K562 (cell line): ENCODE measurements at regions not wholly inside any gene's neighbourhood (a gene's known extent, or its start where the extent isn't known, plus 50 kb on each side); places are given as distances from the start of the nearest gene placed in this dataset.
"Not testable (repeated sequence)": the region's sequence is repeated elsewhere in the genome, so short reads cannot be mapped to it uniquely, and the experiment has no call there.

ENCODE experiments used
- ATAC-seq: fragments of 200-7000 bp; cut with Tn5 transposase; 3 replicates; pipeline ENCODE4 v1.9.1; 2020; ENCODE audit warnings: moderate library complexity
- BruUV-seq: library from RNA; stranded (reverse); fragments of 400-500 nt; replicated peaks from 2 replicates; lab custom pipeline; 2021; lab: Mats Ljungman, UMichigan
- CTCF ChIA-PET: fragments of 300-600 bp; formaldehyde crosslinking; extraction: SDS; loops from one replicate; lab custom pipeline; 2021; ENCODE audit warnings: low intra/inter-chr PET ratio; lab: Yijun Ruan, JAX
- POLR2A ChIA-PET: fragments of 300-600, 350-650 bp; sonication (Branson Sonifier 250); formaldehyde crosslinking; extraction: SDS; loops from one replicate; lab custom pipeline; 2021; ENCODE audit warnings: antibody characterized with exemption, inconsistent platforms; lab: Yijun Ruan, JAX
- DNase-seq, 4 experiments: peaks; one replicate each; pipeline versions ENCODE4 v3.0.0 to v3.0.0-alpha.2; 2011 to 2018; ENCODE audit warnings: low spot score in 3 of 4, mixed read lengths in 3 of 4; ENCODE audit errors: extremely low read depth in 1 of 4
- FAIRE-seq: peaks from 2 replicates; lab custom pipeline; 2011; peaks lifted over from hg19 to GRCh38; lab: Jason Lieb, UNC
- H2AFZ ChIP-seq: 2 replicates; pipeline ENCODE4 v1.6.0; 2011; ENCODE audit warnings: low read depth, low read length, control low read depth, inconsistent platforms
- H3K27ac ChIP-seq: fragments of 200-600 bp; 3 replicates; pipeline ENCODE4 v1.8.0; 2011; ENCODE audit warnings: low read depth, mild to moderate bottlenecking, control low read depth, inconsistent platforms, low read length, moderate library complexity, mixed read lengths; ENCODE audit errors: extremely low read depth
- H3K27me3 ChIP-seq, 2 experiments: fragments of 300-600 bp in 1 of 2; 2 replicates in 1 of 2; 3 replicates in 1 of 2; pipeline versions ENCODE4 v1.6.0 to v1.8.0; 2011; ENCODE audit warnings: inconsistent platforms in 2 of 2, low read length in 2 of 2, mild to moderate bottlenecking in 1 of 2, mixed read lengths in 1 of 2, moderate library complexity in 1 of 2; ENCODE audit not compliant: control insufficient read depth in 2 of 2, insufficient read depth in 2 of 2
- H3K36me3 ChIP-seq: fragments of 300-600 bp; 3 replicates; pipeline ENCODE4 v1.8.0; 2011; ENCODE audit warnings: mild to moderate bottlenecking, low read length, inconsistent platforms; ENCODE audit not compliant: control insufficient read depth, insufficient read depth
- H3K4me1 ChIP-seq, 2 experiments: fragments of 200-600 bp in 1 of 2; replicated peaks in 1 of 2; 2 replicates in 1 of 2; 3 replicates in 1 of 2; pipeline versions ENCODE4 v1.5.1 to v1.8.0; 2011; ENCODE audit warnings: inconsistent platforms in 2 of 2, low read length in 2 of 2, mild to moderate bottlenecking in 1 of 2, mixed read lengths in 1 of 2, moderate library complexity in 1 of 2; ENCODE audit not compliant: control insufficient read depth in 2 of 2, insufficient read depth in 2 of 2
- H3K4me2 ChIP-seq: 2 replicates; pipeline ENCODE4 v1.6.1; 2011; ENCODE audit warnings: low read length, control low read depth, inconsistent platforms, mixed read lengths; ENCODE audit not compliant: insufficient read depth
- H3K4me3 ChIP-seq: fragments of 200-600 bp; sonication (generic), shearing (Covaris generic); 2 replicates; pipeline ENCODE4 v1.5.1; 2016; ENCODE audit warnings: control low read depth, inconsistent platforms
- H3K79me2 ChIP-seq: fragments of 200-600 bp; 3 replicates; pipeline ENCODE4 v1.8.0; 2011; ENCODE audit warnings: low read length, inconsistent platforms; ENCODE audit not compliant: control insufficient read depth, insufficient read depth
- H3K9ac ChIP-seq, 2 experiments: 2 replicates each; pipeline versions ENCODE4 v1.6.0 to v1.6.1; 2011; ENCODE audit warnings: low read depth in 2 of 2, low read length in 2 of 2, control low read depth in 1 of 2, inconsistent platforms in 1 of 2, mild to moderate bottlenecking in 1 of 2, mixed read lengths in 1 of 2; ENCODE audit not compliant: insufficient read depth in 1 of 2
- H3K9me1 ChIP-seq: one replicate; pipeline ENCODE4 v1.6.0; 2011; ENCODE audit warnings: inconsistent platforms, mild to moderate bottlenecking, low read length, moderate library complexity; ENCODE audit not compliant: control insufficient read depth, insufficient read depth
- H3K9me3 ChIP-seq: replicated peaks from 2 replicates; pipeline ENCODE4 v1.5.1; 2011; ENCODE audit warnings: low read depth, low read length, inconsistent platforms; ENCODE audit not compliant: control insufficient read depth, insufficient read depth
- H4K20me1 ChIP-seq: replicated peaks from 2 replicates; pipeline ENCODE4 v1.6.1; 2011; ENCODE audit warnings: low read length, inconsistent platforms, mixed read lengths; ENCODE audit not compliant: control insufficient read depth, insufficient read depth
- EZH2 ChIP-seq: IDR thresholded peaks from 2 replicates; pipeline ENCODE4 v1.6.1; 2012; ENCODE audit warnings: low read depth, mild to moderate bottlenecking, inconsistent platforms, low read length, borderline replicate concordance
- FOXK1 ChIP-seq: sonication (generic); formaldehyde crosslinking; IDR thresholded peaks from 2 replicates; pipeline ENCODE4 v1.8.0; 2022; ENCODE audit warnings: missing genetic modification reagents, mild to moderate bottlenecking, borderline replicate concordance
- HLTF ChIP-seq: fragments of 450-650 bp; IDR thresholded peaks from 2 replicates; pipeline ENCODE4 v1.6.1; 2016
- JUNB ChIP-seq: fragments of 450-650 bp; formaldehyde crosslinking; conservative IDR thresholded peaks from 2 replicates; pipeline ENCODE4 v1.4.0; 2020; ENCODE audit warnings: mild to moderate bottlenecking
- PPARD ChIP-seq: fragments of 250-450 bp; sonication (Bioruptor Pico); IDR thresholded peaks from 2 replicates; pipeline ENCODE4 v1.8.0; 2022; ENCODE audit warnings: inconsistent platforms, mild to moderate bottlenecking, moderate library complexity
- RBM25 ChIP-seq: fragments of 200-400 bp; formaldehyde crosslinking; IDR thresholded peaks from 2 replicates; pipeline ENCODE4 v1.6.1; 2018; ENCODE audit warnings: low read length, low read depth, moderate library complexity; ENCODE audit not compliant: severe bottlenecking
- SMAD1 ChIP-seq: fragments of 150-350 bp; IDR thresholded peaks from 2 replicates; pipeline ENCODE4 v1.6.1; 2014; ENCODE audit warnings: low read length, low read depth; ENCODE audit not compliant: partially characterized antibody
- TEAD2 ChIP-seq: fragments of 450-650 bp; IDR thresholded peaks from 2 replicates; pipeline ENCODE4 v1.6.1; 2016; ENCODE audit warnings: missing genetic modification characterization, control low read depth, missing compliant biosample characterization
- TRIM25 ChIP-seq: fragments of 450-650 bp; IDR thresholded peaks from 2 replicates; pipeline ENCODE4 v1.7.0; 2016; ENCODE audit warnings: borderline replicate concordance
- ZFX ChIP-seq: sonication (generic); formaldehyde crosslinking; IDR thresholded peaks from 2 replicates; pipeline ENCODE4 v1.8.0; 2022; ENCODE audit warnings: mild to moderate bottlenecking, missing genetic modification reagents, moderate library complexity
- ZNF23 ChIP-seq: fragments of 250-450 bp; sonication (Bioruptor Pico); IDR thresholded peaks from 2 replicates; pipeline ENCODE4 v1.4.0; 2020; ENCODE audit warnings: mild to moderate bottlenecking
- ZNF282 ChIP-seq: sonication (generic); formaldehyde crosslinking; IDR thresholded peaks from 2 replicates; pipeline ENCODE4 v1.8.1; 2023; ENCODE audit warnings: missing genetic modification reagents
- ZNF561 ChIP-seq: fragments of 450-650 bp; formaldehyde crosslinking; conservative IDR thresholded peaks from 2 replicates; pipeline ENCODE4 v1.4.0; 2020; ENCODE audit warnings: mild to moderate bottlenecking, moderate library complexity
- ZNF778 ChIP-seq: fragments of 450-650 bp; formaldehyde crosslinking; IDR thresholded peaks from 2 replicates; pipeline ENCODE4 v1.4.0; 2020; ENCODE audit warnings: mild to moderate bottlenecking, moderate library complexity
- WGBS: fragments of 100-300 bp; shearing (Covaris generic); methylation state at CpG from one replicate; pipeline ENCODE4 v1.1.6; 2016; ENCODE audit warnings: low coverage, mixed read lengths; ENCODE audit not compliant: insufficient coverage; ENCODE audit errors: missing lambda C conversion rate; 5-methylcytosine and 5-hydroxymethylcytosine counted together
- in situ Hi-C: fragments of 300-500 bp; cut with MboI; formaldehyde crosslinking; loops from 4 replicates; pipeline ENCODE4 v1.15.0; 2018; ENCODE audit warnings: inconsistent platforms, mixed read lengths
- intact Hi-C: fragments of 100-400 bp; cut with micrococcal nuclease; formaldehyde crosslinking; loops from 2 replicates; pipeline ENCODE4 v1.14.2; 2022
- TF ChIP-seq, protein P1 (sequence below): sonication (generic); formaldehyde crosslinking; IDR thresholded peaks from 2 replicates; pipeline ENCODE4 v1.9.0; 2022; ENCODE audit warnings: mild to moderate bottlenecking, missing genetic modification reagents

DNA sequence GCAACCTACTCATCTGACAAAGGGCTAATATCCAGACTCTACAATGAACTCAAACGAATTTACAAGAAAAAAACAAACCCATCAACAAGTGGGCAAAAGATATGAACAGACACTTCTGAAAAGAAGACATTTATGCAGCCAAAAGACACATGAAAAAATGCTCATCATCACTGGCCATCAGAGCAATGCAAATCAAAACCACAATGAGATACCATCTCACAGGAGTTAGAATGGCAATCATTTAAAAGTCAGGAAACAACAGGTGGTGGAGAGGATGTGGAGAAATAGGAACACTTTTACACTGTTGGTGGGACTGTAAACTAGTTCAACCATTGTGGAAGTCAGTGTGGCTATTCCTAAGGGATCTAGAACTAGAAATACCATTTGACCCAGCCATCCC lies 1596.3 kb downstream of the DPP10 start:
- H3K27ac ChIP-seq, H3K4me2 ChIP-seq, in situ Hi-C loops, H2AFZ ChIP-seq, H3K79me2 ChIP-seq, H3K9me3 ChIP-seq, H3K9ac ChIP-seq, H3K9me1 ChIP-seq, BruUV-seq, H3K4me1 ChIP-seq, H3K36me3 ChIP-seq, CTCF ChIA-PET, FAIRE-seq, H4K20me1 ChIP-seq, POLR2A ChIA-PET, ATAC-seq, DNase-seq, H3K4me3 ChIP-seq, intact Hi-C loops, H3K27me3 ChIP-seq: not testable (repeated sequence)
- 0% methylated on average over 1 of the region's 1 CpG for WGBS

GRCh38 chr2:116042530-116042929 lies 1600.1 kb downstream of the DPP10 start:
- intact Hi-C loops (no loop called here), in situ Hi-C loops (no loop called here)
- H3K4me2 ChIP-seq, result no peak overlapping the region
- WGBS, result 0% methylated on average over 1 of the region's 1 CpG
- H3K9ac ChIP-seq, result no peak overlapping the region
- no peaks in the 10 kb centered on the region for H3K4me1 ChIP-seq
- ChIA-PET CTCF (no interaction called here), POLR2A (no interaction called here)
- H3K27me3 ChIP-seq, result no peaks in the 10 kb centered on the region
- no peaks in the 10 kb centered on the region for H4K20me1 ChIP-seq
- ATAC-seq, result no peak
- H3K9me1 ChIP-seq, result no peaks in the 10 kb centered on the region
- BruUV-seq, result no TSS peak
- H3K27ac ChIP-seq, result no peak overlapping the region
- TF ChIP-seq TRIM25, result no peak
- TF ChIP-seq SMAD1, result no peak
- no peak for TF ChIP-seq PPARD (CRISPR knock-in tag)
- no peak for TF ChIP-seq EZH2
- no peak for TF ChIP-seq HLTF
- TF ChIP-seq ZNF561 (CRISPR knock-in tag), result no peak
- TF ChIP-seq ZNF778 (CRISPR knock-in tag), result no peak
- no peak for TF ChIP-seq JUNB (CRISPR knock-in tag)
- TF ChIP-seq TEAD2 (tag), result no peak
- TF ChIP-seq RBM25, result no peak
- no peak for TF ChIP-seq ZFX
- no peak for TF ChIP-seq FOXK1 (CRISPR knock-in tag)
- TF ChIP-seq ZNF23 (CRISPR knock-in tag), result no peak
- TF ChIP-seq ZNF282, result no peak
- TF ChIP-seq, protein P1, sequence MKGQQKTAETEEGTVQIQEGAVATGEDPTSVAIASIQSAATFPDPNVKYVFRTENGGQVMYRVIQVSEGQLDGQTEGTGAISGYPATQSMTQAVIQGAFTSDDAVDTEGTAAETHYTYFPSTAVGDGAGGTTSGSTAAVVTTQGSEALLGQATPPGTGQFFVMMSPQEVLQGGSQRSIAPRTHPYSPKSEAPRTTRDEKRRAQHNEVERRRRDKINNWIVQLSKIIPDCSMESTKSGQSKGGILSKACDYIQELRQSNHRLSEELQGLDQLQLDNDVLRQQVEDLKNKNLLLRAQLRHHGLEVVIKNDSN (CRISPR knock-in tag), result no peak
- no peak overlapping the region for H2AFZ ChIP-seq
- H3K9me3 ChIP-seq, result 0 out of 2 replicates have a peak, but pooled peaks cover 1% of the 10 kb centered on the region
- FAIRE-seq, result no peak
- DNase-seq, result no peak
- H3K79me2 ChIP-seq, result no peaks in the 10 kb centered on the region
- no peaks in the 10 kb centered on the region for H3K36me3 ChIP-seq
- H3K4me3 ChIP-seq, result no peak overlapping the region
